ENCODE measurements at regions not wholly inside any gene's neighbourhood (a gene's known extent, or its start where the extent isn't known, plus 50 kb on each side); places are given as distances from the start of the nearest gene placed in this dataset.
"Not testable (repeated sequence)": the region's sequence is repeated elsewhere in the genome, so short reads cannot be mapped to it uniquely, and the experiment has no call there.

DNA sequence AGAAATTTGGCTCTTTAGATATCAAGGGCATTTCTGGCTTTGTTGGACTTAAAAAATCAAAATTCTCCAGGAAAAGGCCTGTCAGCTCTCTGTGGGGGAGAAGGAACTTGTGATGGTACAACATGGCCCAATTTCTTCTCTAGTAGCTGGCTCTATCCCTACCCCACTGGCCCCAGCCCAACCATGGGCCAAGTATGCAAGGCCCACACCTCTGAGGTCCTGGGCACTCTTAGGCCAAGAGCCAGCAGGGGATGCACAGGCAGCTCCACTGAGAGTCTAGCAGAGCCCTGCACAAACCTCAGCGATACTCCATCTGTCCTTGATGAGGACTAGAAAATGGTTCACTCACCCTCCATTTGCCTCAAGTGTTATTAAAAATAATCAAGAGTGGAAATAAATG lies 261.2 kb downstream of the C7orf25 start:
- H3K4me3 ChIP-seq (ENCODE audit: low read depth, low read length), result no peak overlapping the region
- DNase-seq (ENCODE audit: low read depth), result no peak
- TF ChIP-seq, protein P1, sequence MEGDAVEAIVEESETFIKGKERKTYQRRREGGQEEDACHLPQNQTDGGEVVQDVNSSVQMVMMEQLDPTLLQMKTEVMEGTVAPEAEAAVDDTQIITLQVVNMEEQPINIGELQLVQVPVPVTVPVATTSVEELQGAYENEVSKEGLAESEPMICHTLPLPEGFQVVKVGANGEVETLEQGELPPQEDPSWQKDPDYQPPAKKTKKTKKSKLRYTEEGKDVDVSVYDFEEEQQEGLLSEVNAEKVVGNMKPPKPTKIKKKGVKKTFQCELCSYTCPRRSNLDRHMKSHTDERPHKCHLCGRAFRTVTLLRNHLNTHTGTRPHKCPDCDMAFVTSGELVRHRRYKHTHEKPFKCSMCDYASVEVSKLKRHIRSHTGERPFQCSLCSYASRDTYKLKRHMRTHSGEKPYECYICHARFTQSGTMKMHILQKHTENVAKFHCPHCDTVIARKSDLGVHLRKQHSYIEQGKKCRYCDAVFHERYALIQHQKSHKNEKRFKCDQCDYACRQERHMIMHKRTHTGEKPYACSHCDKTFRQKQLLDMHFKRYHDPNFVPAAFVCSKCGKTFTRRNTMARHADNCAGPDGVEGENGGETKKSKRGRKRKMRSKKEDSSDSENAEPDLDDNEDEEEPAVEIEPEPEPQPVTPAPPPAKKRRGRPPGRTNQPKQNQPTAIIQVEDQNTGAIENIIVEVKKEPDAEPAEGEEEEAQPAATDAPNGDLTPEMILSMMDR (IDR thresholded peaks at IDR 0.05; ENCODE audit: low read depth, low read length, missing control alignments), result no peak

DNA sequence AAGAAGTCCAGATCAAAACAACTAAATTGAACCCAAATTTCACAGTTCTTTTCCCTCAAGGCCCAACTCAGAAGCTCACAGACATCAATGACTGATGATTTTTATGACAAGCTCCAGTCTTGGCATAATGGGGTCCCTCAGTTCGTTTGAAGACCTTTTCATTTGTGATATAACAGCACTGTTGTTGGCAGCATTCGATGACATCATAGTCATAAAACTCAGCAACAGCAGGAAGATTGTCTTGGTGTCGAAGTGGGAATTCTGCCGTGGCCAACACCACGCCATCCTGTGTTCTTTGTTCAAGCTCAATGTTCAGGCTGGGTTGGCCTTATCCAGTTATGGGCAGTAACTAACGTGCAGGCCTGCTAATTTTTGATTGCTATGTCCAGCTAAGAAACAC lies 261.7 kb downstream of the C7orf25 start:
- H3K4me3 ChIP-seq (ENCODE audit: low read depth, low read length), result no peak overlapping the region
- no peak for DNase-seq (ENCODE audit: low read depth)
- TF ChIP-seq, protein P1 (IDR thresholded peaks at IDR 0.05; ENCODE audit: low read depth, low read length, missing control alignments), result no peak

- DNase-seq (ENCODE audit: low read depth), result no peak
These were observed 266.0 kb downstream of the C7orf25 start for GRCh38 chr7:42645906-42646305.

DNA sequence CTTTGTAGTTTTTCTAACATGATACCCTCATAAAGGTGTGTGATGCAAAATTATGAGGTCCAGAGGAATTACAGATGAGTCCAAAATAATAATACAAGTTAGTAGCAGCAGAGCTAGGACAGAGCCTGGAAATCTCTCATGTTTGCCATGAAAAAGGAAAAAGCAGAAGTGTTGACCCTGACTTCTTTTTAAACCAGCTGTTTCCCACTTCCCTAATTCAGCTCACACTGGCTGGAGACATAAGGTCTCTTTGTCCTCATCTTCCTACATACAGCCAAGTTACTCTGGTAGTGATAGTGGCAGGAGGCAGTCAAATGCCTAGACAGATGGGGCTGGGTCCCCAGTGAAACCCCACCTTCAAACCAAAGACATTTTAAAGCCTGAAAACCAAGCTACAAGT lies 269.2 kb downstream of the C7orf25 start:
- TF ChIP-seq, protein P1 (IDR thresholded peaks at IDR 0.05; ENCODE audit: low read depth, low read length, missing control alignments), result no peak
- no peak overlapping the region for H3K4me3 ChIP-seq (ENCODE audit: low read depth, low read length)
- DNase-seq (ENCODE audit: low read depth), result no peak

More at GRCh38 chr7:42645906-42646305, 266.0 kb downstream of the C7orf25 start:
- H3K4me3 ChIP-seq (ENCODE audit: low read depth, low read length), result no peak overlapping the region
- TF ChIP-seq, protein P1 (IDR thresholded peaks at IDR 0.05; ENCODE audit: low read depth, low read length, missing control alignments), result no peak

- DNase-seq (ENCODE audit: low read depth), result no peak
- TF ChIP-seq, protein P1 (IDR thresholded peaks at IDR 0.05; ENCODE audit: low read depth, low read length, missing control alignments), result no peak
- no peak overlapping the region for H3K4me3 ChIP-seq (ENCODE audit: low read depth, low read length)
These were observed 271.9 kb downstream of the C7orf25 start for GRCh38 chr7:42639930-42640329.

- DNase-seq (ENCODE audit: low read depth); H3K4me3 ChIP-seq (ENCODE audit: low read depth, low read length): not testable (repeated sequence)
These were observed 275.5 kb downstream of the C7orf25 start for GRCh38 chr7:42636380-42636779.

- no peak overlapping the region for H3K4me3 ChIP-seq (ENCODE audit: low read depth, low read length)
- TF ChIP-seq, protein P1 (IDR thresholded peaks at IDR 0.05; ENCODE audit: low read depth, low read length, missing control alignments), result no peak
- DNase-seq (ENCODE audit: low read depth), result no peak
These were observed 283.8 kb downstream of the C7orf25 start for GRCh38 chr7:42628054-42628453.

Data from GM12864 (cell line).